NCI-H1694 treated with DMSO at 0.1 percent for 48 hours (cell line): ENCODE measurements at regions not wholly inside any gene's neighbourhood (a gene's known extent, or its start where the extent isn't known, plus 50 kb on each side); places are given as distances from the start of the nearest gene placed in this dataset.

Experiments
- DNase-seq: peaks from one replicate; lab custom pipeline; 2025; lab: John Stamatoyannopoulos, UW

GRCh38 chr1:116232989-116233514 lies 121.9 kb downstream of the MAB21L3 start:
- no peak for DNase-seq

- no peak for DNase-seq
These were observed 123.2 kb downstream of the MAB21L3 start for GRCh38 chr1:116234429-116234828.

- DNase-seq, result no peak
These were observed 128.7 kb downstream of the MAB21L3 start for GRCh38 chr1:116239916-116240315.

DNA sequence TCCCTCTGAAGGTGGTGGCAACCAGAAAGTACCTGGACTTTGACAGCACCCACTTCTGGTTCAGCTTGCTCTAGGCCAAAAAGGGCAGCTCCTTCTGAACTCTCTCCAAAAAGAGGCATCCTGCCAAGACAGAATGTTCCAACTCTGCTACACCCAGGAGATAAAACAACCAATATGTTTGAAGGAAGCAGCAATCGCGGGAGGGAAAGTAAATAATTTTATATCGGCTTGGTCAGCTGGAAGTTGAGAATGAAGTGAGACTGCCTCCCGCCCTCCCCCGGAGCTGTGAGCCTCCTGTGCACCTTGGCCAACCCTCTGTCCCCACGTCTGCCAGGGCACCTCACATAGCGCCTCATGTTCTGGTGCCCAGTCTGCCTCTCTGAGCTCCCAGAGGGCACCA lies 130.3 kb upstream of the ATP1A1 start:
- no peak for DNase-seq

DNA sequence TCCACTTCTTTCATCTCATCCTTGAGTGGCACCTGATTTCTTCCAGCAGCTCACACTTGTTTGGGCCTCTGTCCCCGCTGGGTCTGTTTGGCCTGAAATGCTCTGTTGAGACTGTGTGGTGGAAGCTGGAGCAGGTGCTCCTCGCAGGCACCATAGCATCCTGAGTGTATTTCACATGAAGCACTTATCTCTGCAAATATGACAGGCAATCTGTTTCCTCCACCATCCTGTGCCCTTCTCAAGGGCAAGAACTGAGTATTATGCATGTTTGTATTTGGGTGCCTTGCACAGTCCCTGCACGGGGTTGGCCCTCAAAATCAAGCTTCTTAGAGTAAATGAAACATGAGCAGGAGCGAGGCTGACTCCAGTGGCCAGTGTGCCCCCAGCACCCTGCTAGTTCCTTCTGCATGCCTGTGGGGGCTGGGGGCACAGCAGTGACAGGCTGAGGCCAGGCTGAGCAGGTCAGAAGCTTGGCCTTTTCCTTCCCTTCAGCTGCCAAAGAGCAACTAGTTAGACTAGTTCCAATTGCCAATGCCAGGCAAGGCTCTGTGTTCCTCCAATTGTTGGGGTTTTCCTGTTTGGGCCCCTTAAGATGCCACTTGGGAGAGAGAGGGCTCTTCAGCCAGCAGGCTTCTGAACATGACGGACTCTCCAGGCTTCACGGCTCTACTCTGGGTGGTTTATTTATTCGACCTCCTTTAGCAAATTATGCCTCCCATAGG lies 129.6 kb upstream of the ATP1A1 start:
- DNase-seq, result no peak

GRCh38 chr1:116246174-116246573 lies 126.9 kb upstream of the ATP1A1 start:
- DNase-seq, result no peak

GRCh38 chr1:116252271-116252670 lies 120.8 kb upstream of the ATP1A1 start:
- no peak for DNase-seq

GRCh38 chr1:116252785-116253184 lies 120.3 kb upstream of the ATP1A1 start:
- DNase-seq, result no peak

DNA sequence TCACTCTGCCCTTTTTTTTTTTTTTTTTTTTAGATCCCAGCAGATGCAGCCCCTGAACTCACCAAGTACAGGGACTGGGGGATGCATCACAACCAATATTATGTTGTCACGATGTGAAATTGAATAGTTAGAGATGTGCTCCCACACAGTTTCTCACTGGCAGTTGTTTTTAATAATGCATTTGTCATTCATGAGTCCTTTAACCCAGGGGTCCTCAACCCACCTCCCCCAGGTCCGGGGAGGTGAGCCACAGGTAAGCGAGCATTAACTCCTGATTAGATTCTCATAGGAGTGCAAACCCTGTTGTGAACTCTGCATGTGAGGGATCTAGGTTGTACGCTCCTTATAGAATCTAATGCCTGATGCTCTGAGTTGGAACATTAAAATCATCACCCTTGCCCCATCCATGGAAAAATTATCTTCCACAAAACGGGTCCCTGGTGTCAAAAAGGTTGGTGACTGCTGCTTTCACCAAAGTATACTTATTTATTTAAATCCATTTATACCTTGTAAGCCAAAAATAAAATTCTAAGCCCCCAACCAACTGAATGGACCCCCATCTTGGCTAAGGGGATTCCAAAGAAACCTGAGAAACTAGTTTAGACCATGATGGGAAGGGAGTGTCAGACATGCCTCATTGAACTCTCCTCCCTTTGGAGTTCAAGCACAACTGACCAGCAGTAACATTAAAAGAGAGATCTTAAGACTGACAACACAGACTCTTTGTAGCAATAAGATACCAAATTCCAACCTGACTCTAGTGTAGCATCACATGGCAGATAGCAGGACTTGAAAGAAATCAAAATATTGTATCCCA lies 119.3 kb upstream of the ATP1A1 start:
- no peak for DNase-seq

DNA sequence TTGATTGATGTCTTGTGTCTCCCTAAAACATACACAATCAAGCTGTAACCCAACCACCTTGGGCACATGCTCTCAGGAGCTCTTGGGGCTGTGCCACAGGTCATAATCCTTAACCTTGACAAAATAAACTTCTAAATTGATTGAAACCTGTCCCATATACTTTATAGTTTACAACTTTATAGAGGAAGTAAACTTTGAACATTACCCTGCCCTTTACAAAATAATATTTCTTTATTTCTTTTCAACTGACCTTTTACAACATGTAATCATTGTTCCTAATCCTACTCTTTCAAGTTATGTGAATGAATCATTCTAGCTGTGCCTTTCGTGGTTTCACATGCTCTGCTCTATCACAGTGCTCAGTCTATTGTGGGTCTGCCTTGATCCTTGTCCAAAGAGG lies 118.3 kb upstream of the ATP1A1 start:
- no peak for DNase-seq

- DNase-seq, result no peak
These were observed 117.4 kb upstream of the ATP1A1 start for GRCh38 chr1:116255486-116256285.

DNA sequence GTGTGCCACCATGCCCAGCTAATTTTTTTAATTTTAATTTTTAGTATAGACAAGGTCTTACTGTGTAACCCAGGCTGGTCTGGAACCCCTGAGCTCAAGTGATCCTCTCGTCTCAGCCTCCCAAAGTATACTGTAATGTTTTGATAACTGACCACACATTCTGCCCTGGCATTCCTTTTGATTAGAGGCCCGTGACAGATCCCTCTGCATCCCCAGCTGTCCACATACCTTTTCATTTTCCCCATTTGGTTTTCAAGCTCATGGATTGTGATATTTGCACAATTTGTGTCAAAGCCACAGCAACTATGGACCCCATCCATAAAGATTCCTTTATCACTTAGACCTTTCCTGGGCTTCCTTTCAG lies 116.8 kb upstream of the ATP1A1 start:
- no peak for DNase-seq

DNA sequence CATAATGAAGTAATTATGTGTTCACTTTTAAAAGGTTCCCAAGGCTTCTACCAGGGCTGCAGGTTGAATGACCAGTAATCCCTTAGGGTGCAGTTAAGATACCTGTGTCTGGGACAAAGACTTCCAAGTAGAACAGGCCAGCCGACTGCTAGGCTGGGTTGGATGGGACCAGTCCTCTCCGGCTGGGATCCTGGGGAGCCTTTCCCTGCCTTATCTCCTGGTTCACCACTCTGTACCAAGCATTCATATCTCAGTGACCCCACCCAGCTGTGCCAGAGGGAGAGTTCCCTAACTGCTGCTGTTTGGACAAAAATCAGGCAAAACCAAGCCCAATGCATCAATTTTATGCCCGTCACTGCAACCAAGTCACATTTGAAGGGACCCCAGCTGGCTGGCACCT lies 116.2 kb upstream of the ATP1A1 start:
- no peak for DNase-seq

GRCh38 chr1:116257341-116257767 lies 115.7 kb upstream of the ATP1A1 start:
- DNase-seq, result no peak

DNA sequence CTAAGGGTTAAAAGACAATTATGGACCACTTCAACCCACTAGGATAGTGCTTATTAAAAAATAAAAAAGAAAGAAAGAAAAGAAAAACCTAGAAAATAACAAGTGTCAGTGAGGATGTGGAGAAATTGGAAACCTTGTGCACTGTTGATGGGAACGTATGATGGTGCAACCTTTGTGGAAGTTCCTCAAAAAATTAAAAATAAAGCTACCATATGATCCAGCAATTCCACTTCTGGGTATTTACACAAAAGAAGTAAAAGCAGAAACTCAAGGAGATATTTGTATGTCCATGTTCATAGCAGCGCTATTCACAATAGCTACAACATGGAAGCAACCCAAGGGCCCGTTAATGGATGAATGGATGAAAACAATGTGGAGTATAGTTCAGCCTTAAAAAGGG lies 115.2 kb upstream of the ATP1A1 start:
- DNase-seq, result no peak

GRCh38 chr1:116258668-116259419 lies 114.2 kb upstream of the ATP1A1 start:
- no peak for DNase-seq

DNA sequence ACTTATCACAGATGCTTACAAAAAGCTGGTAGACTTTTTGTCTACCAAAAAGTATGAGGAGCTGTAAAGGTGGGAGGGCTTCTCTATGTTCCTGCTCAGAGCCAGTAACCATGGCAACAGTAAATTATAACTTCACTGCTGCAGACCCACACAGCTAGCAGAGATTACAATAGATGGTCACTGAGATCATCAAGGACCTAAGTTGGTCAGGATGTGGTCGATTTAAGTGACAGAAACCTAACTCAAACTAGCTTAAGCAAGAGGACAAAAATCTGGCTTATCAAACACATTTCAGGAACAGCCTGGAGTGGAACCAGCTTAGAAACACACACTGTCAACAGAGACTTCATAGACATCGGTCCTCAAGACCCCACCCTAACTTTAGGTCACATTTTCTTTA lies 113.4 kb upstream of the ATP1A1 start:
- no peak for DNase-seq

GRCh38 chr1:116260115-116260514 lies 112.9 kb upstream of the ATP1A1 start:
- DNase-seq, result no peak

DNA sequence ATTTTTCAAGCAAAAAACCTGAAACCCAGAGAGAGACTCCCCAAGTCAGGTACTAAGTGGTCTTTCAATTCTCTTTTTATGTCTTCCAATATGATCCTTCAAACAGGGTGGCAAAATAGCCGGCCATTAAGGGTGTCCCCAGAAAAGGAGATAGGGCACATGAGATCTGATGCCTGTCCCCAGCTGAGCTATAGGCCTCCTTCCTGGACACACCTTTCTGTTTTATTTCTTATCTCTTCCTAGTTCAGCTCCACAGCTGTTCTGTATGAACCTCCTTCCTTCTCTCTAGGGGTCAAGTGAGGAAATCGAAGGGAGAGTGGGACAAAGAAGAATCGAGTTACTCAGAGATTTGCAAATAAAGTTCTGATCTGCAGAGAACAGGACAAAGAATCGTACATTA lies 112.4 kb upstream of the ATP1A1 start:
- no peak for DNase-seq

DNA sequence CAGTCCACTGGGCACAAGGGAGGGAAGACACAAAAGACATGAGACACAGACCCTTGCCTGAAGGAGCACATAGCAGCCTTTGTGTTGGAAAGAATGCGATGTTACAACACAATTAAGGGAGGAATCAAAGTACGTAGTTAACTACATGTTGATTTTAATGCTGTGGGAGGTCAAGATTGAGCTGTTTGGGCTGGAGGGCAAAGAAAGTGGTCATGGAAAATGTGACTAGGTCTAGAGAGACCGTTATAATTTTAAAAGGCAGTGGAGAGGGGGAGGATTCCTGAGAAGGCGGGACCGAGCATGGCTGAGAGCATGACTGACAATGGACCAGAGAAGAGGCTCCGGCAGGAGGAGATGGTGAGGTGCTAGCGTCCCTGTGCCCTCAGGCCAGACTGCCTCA lies 111.8 kb upstream of the ATP1A1 start:
- no peak for DNase-seq

DNA sequence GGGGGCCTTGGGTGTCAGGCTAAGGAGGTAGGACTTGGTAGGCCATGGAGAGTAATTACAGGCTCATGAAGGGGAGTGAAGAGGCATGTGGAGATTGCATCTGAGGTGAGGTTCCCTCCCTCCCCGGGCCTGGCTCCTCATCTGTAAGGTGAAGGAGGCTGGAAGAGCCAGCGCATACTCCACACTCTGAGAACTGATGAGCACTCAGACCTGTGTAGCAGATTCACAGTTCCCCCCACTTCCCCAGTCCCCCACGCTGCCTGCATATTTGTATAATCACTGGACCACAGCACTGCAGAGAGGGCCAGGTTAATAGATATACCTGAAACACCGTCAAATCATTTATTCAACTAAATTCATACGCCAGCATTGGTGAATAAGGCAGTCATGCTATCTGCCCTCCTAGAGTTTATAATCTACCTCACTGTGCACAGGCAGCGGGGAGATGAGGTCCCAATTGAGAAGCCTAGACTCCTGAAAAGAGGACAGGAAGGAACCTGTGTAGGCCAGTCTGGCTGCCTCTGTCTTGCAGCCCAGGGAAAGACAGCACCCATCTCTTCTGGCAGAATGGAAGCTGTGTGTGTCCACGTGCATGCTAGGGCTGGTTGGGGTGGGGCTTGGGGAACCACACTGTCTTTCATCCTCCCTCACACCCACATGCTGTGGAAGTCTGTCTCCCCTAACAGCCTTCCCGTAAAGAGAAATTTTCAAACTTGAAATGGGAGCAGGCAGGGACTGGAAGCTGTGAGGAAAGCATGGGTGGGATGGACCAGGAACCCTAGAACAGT lies 110.6 kb upstream of the ATP1A1 start:
- no peak for DNase-seq
